Smooth muscle cell (in vitro differentiated cells): ENCODE measurements at regions not wholly inside any gene's neighbourhood (a gene's known extent, or its start where the extent isn't known, plus 50 kb on each side); places are given as distances from the start of the nearest gene placed in this dataset.

Source experiments
- DNase-seq: peaks from one replicate; lab custom pipeline; 2025; ENCODE audit not compliant: unreplicated experiment; lab: John Stamatoyannopoulos, UW
- H2AFZ ChIP-seq: fragments of 200-600 bp; sonication (generic); 2 replicates; pipeline ENCODE4 v1.6.0; 2016; ENCODE audit warnings: antibody characterized with exemption, low read depth, mild to moderate bottlenecking
- H3F3A ChIP-seq: fragments of 200-600 bp; sonication (generic); 2 replicates; pipeline ENCODE4 v1.6.0; 2017; ENCODE audit warnings: antibody characterized with exemption, low read depth
- H3K27ac ChIP-seq: fragments of 200-600 bp; sonication (generic); 2 replicates; pipeline ENCODE4 v1.5.1; 2016; ENCODE audit warnings: low read depth, mild to moderate bottlenecking
- H3K27me3 ChIP-seq: fragments of 200-600 bp; sonication (generic); 2 replicates; pipeline ENCODE4 v1.6.1; 2016; ENCODE audit warnings: low read depth, mild to moderate bottlenecking
- H3K36me3 ChIP-seq: fragments of 200-600 bp; sonication (generic); 2 replicates; pipeline ENCODE4 v1.5.1; 2016; ENCODE audit warnings: low read depth
- H3K4me1 ChIP-seq: fragments of 200-600 bp; sonication (generic); 2 replicates; pipeline ENCODE4 v1.5.1; 2016; ENCODE audit warnings: low read depth
- H3K4me2 ChIP-seq: fragments of 200-600 bp; sonication (generic); 2 replicates; pipeline ENCODE4 v1.6.0; 2016; ENCODE audit warnings: mild to moderate bottlenecking
- H3K4me3 ChIP-seq: fragments of 200-600 bp; sonication (generic); 2 replicates; pipeline ENCODE4 v1.5.1; 2016; ENCODE audit warnings: mild to moderate bottlenecking
- H3K79me2 ChIP-seq: fragments of 200-600 bp; sonication (generic); 2 replicates; pipeline ENCODE4 v1.6.0; 2016; ENCODE audit warnings: low read depth, mild to moderate bottlenecking
- H3K9ac ChIP-seq: fragments of 200-600 bp; sonication (generic); 2 replicates; pipeline ENCODE4 v1.6.0; 2016; ENCODE audit warnings: low read depth
- H3K9me3 ChIP-seq: fragments of 200-600 bp; sonication (generic); replicated peaks from 2 replicates; pipeline ENCODE4 v1.5.1; 2016; ENCODE audit warnings: low read depth
- H4K20me1 ChIP-seq: fragments of 200-600 bp; sonication (generic); 2 replicates; pipeline ENCODE4 v1.6.0; 2016; ENCODE audit warnings: low read depth
- CTCF ChIP-seq: fragments of 200-600 bp; sonication (generic); IDR thresholded peaks from 2 replicates; pipeline ENCODE4 v1.5.1; 2017; ENCODE audit warnings: borderline replicate concordance, mild to moderate bottlenecking, antibody characterized with exemption; ENCODE audit not compliant: insufficient read depth, poor library complexity, severe bottlenecking
- WGBS: methylation state at CpG from one replicate; pipeline ENCODE4 v1.1.7; 2016; ENCODE audit warnings: low lambda C conversion rate; 5-methylcytosine and 5-hydroxymethylcytosine counted together

GRCh38 chr2:103423100-103423499, 661.3 kb downstream of the TMEM182 start:
- WGBS: 83% methylated on average over 2 of the region's 2 CpGs
- no peak for DNase-seq
- Histone ChIP-seq H3K4me2 (no peak overlapping the region), H3K9me3 (no peaks in the 10 kb centered on the region), H3K27me3 (no peaks in the 10 kb centered on the region), H3F3A (no peaks in the 10 kb centered on the region), H3K27ac (no peak overlapping the region), H3K79me2 (no peaks in the 10 kb centered on the region), H3K9ac (no peak overlapping the region), H3K36me3 (no peaks in the 10 kb centered on the region), H3K4me1 (no peaks in the 10 kb centered on the region), H4K20me1 (no peaks in the 10 kb centered on the region), H2AFZ (no peak overlapping the region), H3K4me3 (no peak overlapping the region)
- TF ChIP-seq CTCF: no peak

DNA sequence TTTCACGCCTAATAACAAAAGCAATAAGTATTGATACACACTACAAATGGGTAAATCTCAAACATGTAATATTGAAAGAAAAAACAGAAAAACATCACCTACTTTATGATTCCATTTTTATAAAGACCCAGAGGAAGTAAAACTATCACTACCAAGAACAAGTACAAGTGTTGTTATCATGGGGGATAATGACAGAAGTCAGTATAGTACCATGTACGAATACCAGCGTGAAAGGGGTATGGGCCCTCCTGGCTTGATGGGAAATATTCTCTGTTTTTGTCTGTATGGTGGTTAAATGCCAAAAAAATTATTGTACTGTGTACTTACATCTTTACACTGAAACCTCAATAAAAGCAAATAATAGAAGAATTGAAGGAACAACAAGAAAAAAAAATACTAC, 665.7 kb downstream of the TMEM182 start:
- H3K4me1 ChIP-seq: no peaks in the 10 kb centered on the region
- no peak for DNase-seq
- no peaks in the 10 kb centered on the region for H3F3A ChIP-seq
- H3K36me3 ChIP-seq: no peaks in the 10 kb centered on the region
- no peaks in the 10 kb centered on the region for H3K79me2 ChIP-seq
- no peak overlapping the region for H3K4me2 ChIP-seq
- H3K27ac ChIP-seq: no peak overlapping the region
- H3K4me3 ChIP-seq: no peak overlapping the region
- TF ChIP-seq CTCF: no peak
- 98% methylated on average over 3 of the region's 3 CpGs for WGBS
- no peaks in the 10 kb centered on the region for H4K20me1 ChIP-seq
- no peaks in the 10 kb centered on the region for H3K27me3 ChIP-seq
- no peaks in the 10 kb centered on the region for H3K9me3 ChIP-seq
- H3K9ac ChIP-seq: no peak overlapping the region
- H2AFZ ChIP-seq: no peak overlapping the region

- WGBS: 95% methylated on average over 6 of the region's 6 CpGs
- Histone ChIP-seq H3K4me2 (no peak overlapping the region), H3K79me2 (no peaks in the 10 kb centered on the region), H3F3A (no peaks in the 10 kb centered on the region), H3K4me1 (no peaks in the 10 kb centered on the region), H3K9ac (no peak overlapping the region), H4K20me1 (no peaks in the 10 kb centered on the region), H2AFZ (no peak overlapping the region), H3K9me3 (no peaks in the 10 kb centered on the region), H3K27ac (no peak overlapping the region), H3K36me3 (no peaks in the 10 kb centered on the region), H3K4me3 (no peak overlapping the region), H3K27me3 (no peaks in the 10 kb centered on the region)
- no peak for DNase-seq
- no peak for TF ChIP-seq CTCF
Measured at GRCh38 chr2:103430191-103430590, 668.4 kb downstream of the TMEM182 start.

- Histone ChIP-seq H3K4me1 (no peaks in the 10 kb centered on the region), H3K27me3 (no peaks in the 10 kb centered on the region), H3K4me3 (no peak overlapping the region), H2AFZ (no peak overlapping the region), H3K9ac (no peak overlapping the region), H3F3A (no peaks in the 10 kb centered on the region), H3K4me2 (no peak overlapping the region), H3K79me2 (no peaks in the 10 kb centered on the region), H3K36me3 (no peaks in the 10 kb centered on the region), H4K20me1 (no peaks in the 10 kb centered on the region), H3K9me3 (no peaks in the 10 kb centered on the region), H3K27ac (no peak overlapping the region)
- no peak for DNase-seq
- 87% methylated on average over 3 of the region's 3 CpGs for WGBS
- no peak for TF ChIP-seq CTCF
Measured at GRCh38 chr2:103435010-103435409, 673.2 kb downstream of the TMEM182 start.
